Ishikawa (cell line): ENCODE measurements at regions not wholly inside any gene's neighbourhood (a gene's known extent, or its start where the extent isn't known, plus 50 kb on each side); places are given as distances from the start of the nearest gene placed in this dataset.

Experiments used
- CEBPB ChIP-seq: IDR thresholded peaks from 2 replicates; pipeline ENCODE4 v1.6.1; 2012
- CREB1 ChIP-seq: IDR thresholded peaks from 2 replicates; pipeline ENCODE4 v1.6.1; 2012; ENCODE audit warnings: low read depth
- EGR1 ChIP-seq: IDR thresholded peaks from 2 replicates; pipeline ENCODE4 v1.6.1; 2012
- EP300 ChIP-seq: IDR thresholded peaks from 2 replicates; pipeline ENCODE4 v1.6.1; 2012; ENCODE audit warnings: borderline replicate concordance
- FOXM1 ChIP-seq: IDR thresholded peaks from 2 replicates; pipeline ENCODE4 v1.6.1; 2012; ENCODE audit warnings: low read depth, borderline replicate concordance
- MAX ChIP-seq: IDR thresholded peaks from 2 replicates; pipeline ENCODE4 v1.6.1; 2012
- NFIC ChIP-seq: IDR thresholded peaks from 2 replicates; pipeline ENCODE4 v1.6.1; 2012
- RAD21 ChIP-seq: IDR thresholded peaks from 2 replicates; pipeline ENCODE4 v1.6.1; 2012; ENCODE audit warnings: low read depth
- REST ChIP-seq: IDR thresholded peaks from 2 replicates; pipeline ENCODE4 v1.6.1; 2012; ENCODE audit warnings: low read depth, mild to moderate bottlenecking
- TAF1 ChIP-seq: IDR thresholded peaks from 2 replicates; pipeline ENCODE4 v1.6.1; 2012; ENCODE audit warnings: low read depth, mild to moderate bottlenecking
- TCF12 ChIP-seq: IDR thresholded peaks from 2 replicates; pipeline ENCODE4 v1.6.1; 2012; ENCODE audit warnings: low read depth
- TEAD4 ChIP-seq: IDR thresholded peaks from 2 replicates; pipeline ENCODE4 v1.6.1; 2012
- YY1 ChIP-seq: IDR thresholded peaks from 2 replicates; pipeline ENCODE4 v1.6.1; 2012; ENCODE audit warnings: low read depth
- ZBTB7A ChIP-seq: IDR thresholded peaks from 2 replicates; pipeline ENCODE4 v1.6.1; 2012; ENCODE audit warnings: low read depth
- TF ChIP-seq, protein P1 (sequence below): IDR thresholded peaks from 2 replicates; pipeline ENCODE4 v1.6.1; 2012

- TF ChIP-seq CREB1 (no peak), CEBPB (no peak), REST (no peak), MAX (no peak), FOXM1 (no peak), TCF12 (no peak), EP300 (no peak), TAF1 (no peak), TEAD4 (no peak), RAD21 (no peak), EGR1 (no peak)
- TF ChIP-seq, protein P1, sequence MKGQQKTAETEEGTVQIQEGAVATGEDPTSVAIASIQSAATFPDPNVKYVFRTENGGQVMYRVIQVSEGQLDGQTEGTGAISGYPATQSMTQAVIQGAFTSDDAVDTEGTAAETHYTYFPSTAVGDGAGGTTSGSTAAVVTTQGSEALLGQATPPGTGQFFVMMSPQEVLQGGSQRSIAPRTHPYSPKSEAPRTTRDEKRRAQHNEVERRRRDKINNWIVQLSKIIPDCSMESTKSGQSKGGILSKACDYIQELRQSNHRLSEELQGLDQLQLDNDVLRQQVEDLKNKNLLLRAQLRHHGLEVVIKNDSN = no peak
These were observed 243.6 kb downstream of the CLIC5 start for GRCh38 chr6:45772051-45772450.

GRCh38 chr6:45763281-45763680 is 252.4 kb downstream of the CLIC5 start:
- TF ChIP-seq NFIC (no peak), FOXM1 (no peak), TCF12 (no peak), YY1 (no peak), CEBPB (no peak), ZBTB7A (no peak)

- no peak for TF ChIP-seq ZBTB7A
- TF ChIP-seq EP300 = no peak
- no peak for TF ChIP-seq TEAD4
- TF ChIP-seq REST = no peak
These were observed 256.2 kb downstream of the CLIC5 start for GRCh38 chr6:45759472-45759810.

GRCh38 chr6:45758787-45759471 is 256.7 kb downstream of the CLIC5 start:
- TF ChIP-seq TCF12 = no peak

GRCh38 chr6:45757443-45758130 is 258.1 kb downstream of the CLIC5 start:
- no peak for TF ChIP-seq MAX
- TF ChIP-seq, protein P1 = no peak
- TF ChIP-seq RAD21 = no peak
- no peak for TF ChIP-seq ZBTB7A
- no peak for TF ChIP-seq REST
- TF ChIP-seq YY1 = no peak
- no peak for TF ChIP-seq TCF12
